Caco-2 (cell line): ENCODE measurements at regions not wholly inside any gene's neighbourhood (a gene's known extent, or its start where the extent isn't known, plus 50 kb on each side); places are given as distances from the start of the nearest gene placed in this dataset.

Source experiments
- BruUV-seq: library from RNA; stranded (reverse); fragments of 400-500 nt; replicated peaks from 2 replicates; lab custom pipeline; 2021; lab: Mats Ljungman, UMichigan
- CTCF ChIA-PET: fragments of 300-600 bp; sonication (Branson Sonifier 250); formaldehyde crosslinking; loops from one replicate; lab custom pipeline; 2022; ENCODE audit warnings: antibody characterized with exemption; lab: Charles Lee
- POLR2A ChIA-PET: fragments of 300-600 bp; sonication (Branson Sonifier 250); formaldehyde crosslinking; loops from one replicate; lab custom pipeline; 2022; ENCODE audit warnings: antibody characterized with exemption; lab: Charles Lee
- DNase-seq, 2 experiments: peaks; one replicate each; pipeline versions ENCODE4 v3.0.0 to v3.0.0-alpha.2; 2020 to 2022
- H3K27me3 ChIP-seq: replicated peaks from 2 replicates; pipeline ENCODE4 v1.6.0; 2011; ENCODE audit warnings: low read length; ENCODE audit not compliant: control insufficient read depth, insufficient read depth
- H3K36me3 ChIP-seq: 2 replicates; pipeline ENCODE4 v1.5.1; 2011; ENCODE audit warnings: low read length; ENCODE audit not compliant: control insufficient read depth, insufficient read depth
- H3K4me1 ChIP-seq: fragments of 250-450 bp; sonication (Bioruptor Pico); 2 replicates; pipeline ENCODE4 v1.5.1; 2020; ENCODE audit warnings: mild to moderate bottlenecking
- H3K4me3 ChIP-seq: 2 replicates; pipeline ENCODE4 v1.5.1; 2011; ENCODE audit warnings: low read depth, mild to moderate bottlenecking, control low read depth, low read length
- H3K9me3 ChIP-seq: fragments of 250-450 bp; sonication (Bioruptor Pico); 2 replicates; pipeline ENCODE4 v1.5.1; 2020; ENCODE audit warnings: mild to moderate bottlenecking, moderate library complexity
- H3K27ac Mint-ChIP-seq: one replicate; pipeline ENCODE4 v1.8.0; 2022; ENCODE audit warnings: mixed read lengths; ENCODE audit not compliant: unreplicated experiment
- H3K27me3 Mint-ChIP-seq: one replicate; pipeline ENCODE4 v1.8.0; 2022; ENCODE audit warnings: mixed read lengths; ENCODE audit not compliant: insufficient read depth, unreplicated experiment
- H3K36me3 Mint-ChIP-seq: one replicate; pipeline ENCODE4 v1.8.0; 2022; ENCODE audit warnings: mild to moderate bottlenecking, mixed read lengths; ENCODE audit not compliant: insufficient read depth, unreplicated experiment
- H3K4me1 Mint-ChIP-seq: one replicate; pipeline ENCODE4 v1.8.0; 2022; ENCODE audit warnings: low read depth, mixed read lengths; ENCODE audit not compliant: unreplicated experiment
- H3K4me3 Mint-ChIP-seq: one replicate; pipeline ENCODE4 v1.8.0; 2022; ENCODE audit warnings: mild to moderate bottlenecking, moderate library complexity, mixed read lengths; ENCODE audit not compliant: unreplicated experiment
- H3K9me3 Mint-ChIP-seq: one replicate; pipeline ENCODE4 v1.8.0; 2022; ENCODE audit warnings: mixed read lengths; ENCODE audit not compliant: unreplicated experiment
- CTCF ChIP-seq, 2 experiments: fragments of 200-600 bp in 1 of 2; IDR thresholded peaks; 1 replicate in 1 of 2; 2 replicates in 1 of 2; pipeline versions ENCODE4 v1.5.1 to v1.8.0; 2011 to 2022; ENCODE audit warnings: antibody characterized with exemption in 1 of 2, control low read depth in 1 of 2, inconsistent platforms in 1 of 2, low read depth in 1 of 2, low read length in 1 of 2, mild to moderate bottlenecking in 1 of 2, moderate library complexity in 1 of 2; ENCODE audit not compliant: insufficient read depth in 1 of 2, severe bottlenecking in 1 of 2, unreplicated experiment in 1 of 2
- intact Hi-C: fragments of 100-400 bp; cut with micrococcal nuclease; formaldehyde crosslinking; loops from one replicate; pipeline ENCODE4 v1.10.0; 2022; ENCODE audit not compliant: unreplicated experiment

DNA sequence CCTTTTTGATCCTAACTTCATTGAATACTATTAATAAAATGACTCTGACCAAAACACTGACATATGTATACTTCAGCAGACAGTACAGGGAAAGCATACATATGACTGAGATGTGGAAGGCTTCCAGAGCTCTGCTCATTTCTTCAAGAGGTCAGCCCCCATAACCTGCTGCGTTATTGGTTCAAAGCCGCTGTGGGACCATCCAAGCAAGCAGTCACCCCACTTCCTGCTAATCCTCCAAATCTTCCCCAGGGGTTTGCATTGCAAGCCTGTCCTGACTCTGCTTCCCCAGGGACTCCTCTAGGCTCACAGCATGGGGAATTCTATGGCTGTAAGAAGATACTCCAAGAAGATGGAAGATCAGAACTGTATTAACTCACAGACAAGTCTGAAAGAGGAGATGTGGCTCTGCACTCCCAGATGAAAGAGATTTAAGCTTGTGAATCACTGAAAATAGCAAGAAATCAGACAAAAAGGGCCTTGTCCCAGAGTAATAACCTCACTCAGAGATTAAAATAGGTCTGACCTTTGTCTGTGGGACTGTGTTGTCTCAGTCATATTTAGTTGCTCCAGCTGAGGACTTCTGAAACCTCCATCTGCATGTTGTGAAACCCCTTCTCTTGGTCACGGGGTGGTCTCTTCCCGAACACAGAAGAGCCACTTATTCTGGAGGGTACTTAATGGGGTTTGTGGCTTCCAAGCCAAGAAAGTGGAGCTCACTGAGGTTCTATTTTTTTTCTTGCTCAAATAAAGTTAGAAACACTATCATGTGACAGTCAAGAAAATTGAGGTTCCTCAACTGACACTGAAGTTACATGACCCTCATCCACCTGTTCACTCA is 101.5 kb upstream of the MARCKS start:
- POLR2A ChIA-PET: no interaction called here
- CTCF ChIA-PET: no interaction called here
- Mint-ChIP-seq H3K4me1 (peaks cover 8% of the 10 kb centered on the region), H3K27me3 (no peaks in the 10 kb centered on the region), H3K4me3 (no peak overlapping the region), H3K9me3 (peaks cover 10% of the 10 kb centered on the region), H3K36me3 (no peaks in the 10 kb centered on the region), H3K27ac (no peak overlapping the region)
- Histone ChIP-seq H3K36me3 (no peaks in the 10 kb centered on the region), H3K4me1 (0 out of 2 replicates have a peak, but pooled peaks cover 8% of the 10 kb centered on the region), H3K4me3 (no peak overlapping the region), H3K9me3 (no peaks in the 10 kb centered on the region), H3K27me3 (no peaks in the 10 kb centered on the region)
- BruUV-seq: no TSS peak
- no peak for TF ChIP-seq CTCF (IDR thresholded peaks at IDR 0.05; ENCODE audit: insufficient read depth in 1 of 2, low read depth in 1 of 2, low read length in 1 of 2, severe bottlenecking in 1 of 2, unreplicated experiment in 1 of 2)
- intact Hi-C loops: no loop called here
- no peak for DNase-seq

GRCh38 chr6:113756290-113756665 is 100.9 kb upstream of the MARCKS start:
- Mint-ChIP-seq H3K36me3 (no peaks in the 10 kb centered on the region), H3K9me3 (peaks cover 10% of the 10 kb centered on the region), H3K27ac (no peak overlapping the region), H3K4me3 (no peak overlapping the region), H3K27me3 (no peaks in the 10 kb centered on the region), H3K4me1 (peaks cover 8% of the 10 kb centered on the region)
- H3K9me3 ChIP-seq: no peaks in the 10 kb centered on the region
- TF ChIP-seq CTCF (IDR thresholded peaks at IDR 0.05; ENCODE audit: insufficient read depth in 1 of 2, low read depth in 1 of 2, low read length in 1 of 2, severe bottlenecking in 1 of 2, unreplicated experiment in 1 of 2): no peak
- 0 out of 2 replicates have a peak, but pooled peaks cover 8% of the 10 kb centered on the region for H3K4me1 ChIP-seq
- H3K4me3 ChIP-seq: no peak overlapping the region
- no peaks in the 10 kb centered on the region for H3K27me3 ChIP-seq
- DNase-seq: no peak
- ChIA-PET POLR2A (no interaction called here), CTCF (no interaction called here)
- H3K36me3 ChIP-seq: no peaks in the 10 kb centered on the region
- BruUV-seq: no TSS peak
- intact Hi-C loops: no loop called here

- no peaks in the 10 kb centered on the region for H3K27me3 Mint-ChIP-seq
- peaks cover 10% of the 10 kb centered on the region for H3K9me3 Mint-ChIP-seq
- no peaks in the 10 kb centered on the region for H3K9me3 ChIP-seq
- no peaks in the 10 kb centered on the region for H3K27me3 ChIP-seq
- H3K4me3 ChIP-seq: no peak overlapping the region
- no peak overlapping the region for H3K4me3 Mint-ChIP-seq
- BruUV-seq: no TSS peak
- intact Hi-C loops: no loop called here
- CTCF ChIA-PET: no interaction called here
- POLR2A ChIA-PET: no interaction called here
- DNase-seq: no peak
- no peaks in the 10 kb centered on the region for H3K36me3 ChIP-seq
- peaks cover 17% of the 10 kb centered on the region; the same call in 1 of the 2 replicates for H3K4me1 ChIP-seq
- TF ChIP-seq CTCF (IDR thresholded peaks at IDR 0.05; ENCODE audit: insufficient read depth in 1 of 2, low read depth in 1 of 2, low read length in 1 of 2, severe bottlenecking in 1 of 2, unreplicated experiment in 1 of 2): no peak
- peaks cover 14% of the 10 kb centered on the region for H3K4me1 Mint-ChIP-seq
- H3K27ac Mint-ChIP-seq: no peak overlapping the region
- H3K36me3 Mint-ChIP-seq: peaks cover 4% of the 10 kb centered on the region
Measured at GRCh38 chr6:113758214-113758613, 98.9 kb upstream of the MARCKS start.
